IMR-90 (cell line): ENCODE measurements at regions not wholly inside any gene's neighbourhood (a gene's known extent, or its start where the extent isn't known, plus 50 kb on each side); places are given as distances from the start of the nearest gene placed in this dataset.

Experiments used
- ATAC-seq: fragments of 200-7000 bp; cut with Tn5 transposase; 2 replicates; pipeline ENCODE4 v1.9.1; 2020; ENCODE audit warnings: low read depth, mild to moderate bottlenecking, moderate library complexity
- BruUV-seq: library from RNA; stranded (reverse); fragments of 400-500 nt; replicated peaks from 2 replicates; lab custom pipeline; 2021; lab: Mats Ljungman, UMichigan
- CTCF ChIA-PET: fragments of 300-600 bp; formaldehyde crosslinking; extraction: SDS; loops from one replicate; lab custom pipeline; 2021; ENCODE audit warnings: antibody characterized with exemption; lab: Yijun Ruan, JAX
- POLR2A ChIA-PET: fragments of 300-600 bp; sonication (Branson Sonifier 250); formaldehyde crosslinking; loops from one replicate; lab custom pipeline; 2022; ENCODE audit warnings: antibody characterized with exemption; ENCODE audit not compliant: unreplicated experiment; lab: Charles Lee
- DNase-seq: peaks from one replicate; pipeline ENCODE4 v3.0.0; 2013
- H2AFZ ChIP-seq: replicated peaks from 2 replicates; pipeline ENCODE3; 2013; ENCODE audit warnings: low read length, mild to moderate bottlenecking; ENCODE audit not compliant: poor library complexity
- H2AK5ac ChIP-seq: 2 replicates; pipeline ENCODE4 v1.6.1; 2013; ENCODE audit warnings: low read depth, low read length, inconsistent platforms
- H2AK9ac ChIP-seq: replicated peaks from 2 replicates; pipeline ENCODE3; 2013; ENCODE audit warnings: mild to moderate bottlenecking, low read depth, low read length, moderate library complexity; ENCODE audit not compliant: poor library complexity
- H2BK120ac ChIP-seq: 2 replicates; pipeline ENCODE4 v1.6.1; 2013; ENCODE audit warnings: low read depth, low read length, inconsistent platforms
- H2BK15ac ChIP-seq: 3 replicates; pipeline ENCODE4 v1.6.1; 2013; ENCODE audit warnings: low read depth, low read length, inconsistent platforms
- H2BK20ac ChIP-seq: 2 replicates; pipeline ENCODE4 v1.6.1; 2013; ENCODE audit warnings: low read depth, mild to moderate bottlenecking, inconsistent platforms, low read length, moderate library complexity
- H2BK5ac ChIP-seq: 2 replicates; pipeline ENCODE4 v1.6.1; 2013; ENCODE audit warnings: mild to moderate bottlenecking, low read depth, low read length, inconsistent platforms; ENCODE audit not compliant: poor library complexity, severe bottlenecking
- H3K14ac ChIP-seq: replicated peaks from 2 replicates; pipeline ENCODE4 v1.6.1; 2013; ENCODE audit warnings: low read depth, low read length, inconsistent platforms
- H3K18ac ChIP-seq: 2 replicates; pipeline ENCODE4 v1.6.1; 2013; ENCODE audit warnings: low read depth, low read length, control low read depth
- H3K23ac ChIP-seq: 2 replicates; pipeline ENCODE4 v1.6.1; 2013; ENCODE audit warnings: low read depth, low read length, inconsistent platforms
- H3K27ac ChIP-seq: 2 replicates; pipeline ENCODE4 v1.5.1; 2013; ENCODE audit warnings: mild to moderate bottlenecking, control low read depth, low read length; ENCODE audit not compliant: insufficient read depth
- H3K27me3 ChIP-seq: 2 replicates; pipeline ENCODE4 v1.6.1; 2013; ENCODE audit warnings: low read length; ENCODE audit not compliant: control insufficient read depth, insufficient read depth
- H3K36me3 ChIP-seq: 2 replicates; pipeline ENCODE4 v1.6.1; 2013; ENCODE audit warnings: low read length, mixed read lengths; ENCODE audit not compliant: control insufficient read depth, insufficient read depth
- H3K4ac ChIP-seq: 2 replicates; pipeline ENCODE4 v1.6.1; 2013; ENCODE audit warnings: low read depth, low read length, inconsistent platforms
- H3K4me1 ChIP-seq: 2 replicates; pipeline ENCODE4 v1.6.1; 2013; ENCODE audit warnings: low read length, mixed read lengths; ENCODE audit not compliant: control insufficient read depth, insufficient read depth
- H3K4me2 ChIP-seq: 2 replicates; pipeline ENCODE4 v1.6.1; 2013; ENCODE audit warnings: low read depth, mild to moderate bottlenecking, control low read depth, low read length, moderate library complexity
- H3K4me3 ChIP-seq: 2 replicates; pipeline ENCODE4 v1.5.1; 2013; ENCODE audit warnings: low read depth, mild to moderate bottlenecking, control low read depth, low read length, moderate library complexity; ENCODE audit not compliant: insufficient read depth
- H3K56ac ChIP-seq: 2 replicates; pipeline ENCODE4 v1.6.1; 2013; ENCODE audit warnings: low read length, inconsistent platforms; ENCODE audit not compliant: insufficient read depth; ENCODE audit errors: extremely low read depth
- H3K79me1 ChIP-seq, 2 experiments: 2 replicates each; pipeline ENCODE4 v1.6.1; 2013; ENCODE audit warnings: low read length in 2 of 2, inconsistent platforms in 1 of 2, low read depth in 1 of 2
- H3K9ac ChIP-seq: 2 replicates; pipeline ENCODE4 v1.6.1; 2013; ENCODE audit warnings: low read depth, low read length, control low read depth
- H3K9me1 ChIP-seq: 2 replicates; pipeline ENCODE4 v1.6.1; 2013; ENCODE audit warnings: low read length, inconsistent platforms; ENCODE audit not compliant: insufficient read depth
- H3K9me3 ChIP-seq: 2 replicates; pipeline ENCODE4 v1.6.1; 2013; ENCODE audit warnings: low read length; ENCODE audit not compliant: control insufficient read depth, insufficient read depth
- H4K20me1 ChIP-seq: 2 replicates; pipeline ENCODE4 v1.6.1; 2013; ENCODE audit warnings: low read length, inconsistent platforms; ENCODE audit not compliant: insufficient read depth
- H4K5ac ChIP-seq: 2 replicates; pipeline ENCODE4 v1.6.1; 2013; ENCODE audit warnings: mild to moderate bottlenecking, low read depth, low read length, control low read depth
- H4K8ac ChIP-seq, 2 experiments: 2 replicates each; pipeline ENCODE4 v1.6.1; 2013; ENCODE audit warnings: low read depth in 2 of 2, low read length in 2 of 2, control low read depth in 1 of 2, inconsistent platforms in 1 of 2
- H4K91ac ChIP-seq: 2 replicates; pipeline ENCODE4 v1.6.1; 2013; ENCODE audit warnings: low read depth, low read length, inconsistent platforms; ENCODE audit not compliant: insufficient read depth
- BHLHE40 ChIP-seq: fragments of 150-350 bp; IDR thresholded peaks from 2 replicates; pipeline ENCODE4 v1.6.1; 2016; ENCODE audit warnings: mild to moderate bottlenecking, low read depth, low read length
- CEBPB ChIP-seq: IDR thresholded peaks from 2 replicates; pipeline ENCODE4 v1.6.1; 2012; ENCODE audit warnings: low read depth, low read length, improper control_type of control experiment
- MAFK ChIP-seq: IDR thresholded peaks from 2 replicates; pipeline ENCODE4 v1.6.1; 2012; ENCODE audit warnings: low read depth, low read length, improper control_type of control experiment
- MAZ ChIP-seq: IDR thresholded peaks from 2 replicates; pipeline ENCODE4 v1.6.1; 2012; ENCODE audit warnings: low read depth, mild to moderate bottlenecking, low read length, improper control_type of control experiment, moderate library complexity, borderline replicate concordance
- NFE2L2 ChIP-seq: fragments of 150-350 bp; IDR thresholded peaks from 2 replicates; pipeline ENCODE4 v1.6.1; 2016; ENCODE audit warnings: low read depth, mild to moderate bottlenecking, low read length
- POLR2A ChIP-seq: IDR thresholded peaks from 2 replicates; pipeline ENCODE4 v1.6.1; 2012; ENCODE audit warnings: mild to moderate bottlenecking, low read depth, low read length
- RAD21 ChIP-seq: IDR thresholded peaks from 2 replicates; pipeline ENCODE4 v1.6.1; 2012; ENCODE audit warnings: low read length, improper control_type of control experiment
- RCOR1 ChIP-seq: IDR thresholded peaks from 2 replicates; pipeline ENCODE4 v1.6.1; 2012; ENCODE audit warnings: mild to moderate bottlenecking, low read length, improper control_type of control experiment; ENCODE audit not compliant: insufficient replicate concordance
- SMC3 ChIP-seq: fragments of 150-350 bp; IDR thresholded peaks from 2 replicates; pipeline ENCODE4 v1.6.1; 2016; ENCODE audit warnings: low read depth, mild to moderate bottlenecking, antibody characterized with exemption, low read length, moderate library complexity
- WGBS, 2 experiments: methylation state at CpG; one replicate each; pipeline versions ENCODE4 v1.1.5 to v1.1.7; 2013; ENCODE audit warnings: missing lambda C conversion rate in 2 of 2; ENCODE audit not compliant: insufficient read length in 1 of 2; ENCODE audit errors: extremely low coverage in 2 of 2; 5-methylcytosine and 5-hydroxymethylcytosine counted together
- dilution Hi-C: fragments of 300-500 bp; cut with HindIII; formaldehyde crosslinking; loops from one replicate; pipeline ENCODE4 v1.14.3; 2018; ENCODE audit warnings: low sequenced_read_pairs; ENCODE audit not compliant: unreplicated experiment
- in situ Hi-C: fragments of 300-500 bp; cut with MboI; formaldehyde crosslinking; loops from 3 replicates; pipeline ENCODE4 v1.14.3; 2019; ENCODE audit warnings: low sequenced_read_pairs, inconsistent platforms, mixed read lengths
- intact Hi-C: fragments of 100-400 bp; cut with micrococcal nuclease; formaldehyde crosslinking; loops from 2 replicates; pipeline ENCODE4 v1.10.0; 2022
- TF ChIP-seq, protein P1 (sequence below): fragments of 150-350 bp; IDR thresholded peaks from 2 replicates; pipeline ENCODE4 v1.6.1; 2017; ENCODE audit warnings: mild to moderate bottlenecking, antibody characterized with exemption, low read length, low read depth

DNA sequence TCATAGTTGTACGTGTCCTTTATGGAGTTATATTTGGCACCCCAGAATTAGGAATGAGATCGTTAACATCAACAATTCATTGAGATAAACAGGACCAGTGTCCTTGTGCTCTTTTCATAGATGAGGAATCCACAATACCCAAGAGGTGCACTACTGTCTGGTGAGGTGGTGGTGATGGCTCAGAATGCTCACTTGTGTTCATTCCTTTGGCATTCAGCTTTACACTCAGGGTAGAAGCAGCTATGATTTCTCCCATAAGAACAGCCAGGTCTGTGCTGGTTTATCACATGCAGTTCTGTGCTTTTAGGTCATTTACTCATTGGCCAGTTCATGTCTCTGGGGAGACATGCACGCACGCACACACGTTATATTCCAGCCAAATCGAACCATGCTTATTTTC is 167.2 kb downstream of the FAT3 start:
- no peak overlapping the region for H3K27ac ChIP-seq
- intact Hi-C loops: no loop called here
- no peaks in the 10 kb centered on the region for H3K79me1 ChIP-seq
- H3K56ac ChIP-seq: no peak overlapping the region
- no peak overlapping the region for H4K5ac ChIP-seq
- no peak overlapping the region for H3K23ac ChIP-seq
- H3K18ac ChIP-seq: no peak overlapping the region
- dilution Hi-C loops: no loop called here
- no peak overlapping the region for H3K4me2 ChIP-seq
- no peak overlapping the region for H2BK20ac ChIP-seq
- no peaks in the 10 kb centered on the region for H4K20me1 ChIP-seq
- H2AK9ac ChIP-seq: no peak overlapping the region
- no peak for ATAC-seq
- H4K91ac ChIP-seq: no peak overlapping the region
- no peak overlapping the region for H2BK120ac ChIP-seq
- in situ Hi-C loops: no loop called here
- H3K4ac ChIP-seq: no peak overlapping the region
- no peaks in the 10 kb centered on the region for H3K4me1 ChIP-seq
- no TSS peak for BruUV-seq
- H3K14ac ChIP-seq: no peak overlapping the region
- H3K9me1 ChIP-seq: no peaks in the 10 kb centered on the region
- no peak for DNase-seq
- POLR2A ChIA-PET: no interaction called here
- no peak overlapping the region for H2BK5ac ChIP-seq
- no peak overlapping the region for H2AK5ac ChIP-seq
- H2BK15ac ChIP-seq: no peak overlapping the region
- WGBS, 2 experiments: no CpG with 5 or more reads among the region's 6 CpGs
- no peaks in the 10 kb centered on the region; the same call in 1 of the 2 replicates for H3K27me3 ChIP-seq
- CTCF ChIA-PET: no interaction called here
- TF ChIP-seq, protein P1, sequence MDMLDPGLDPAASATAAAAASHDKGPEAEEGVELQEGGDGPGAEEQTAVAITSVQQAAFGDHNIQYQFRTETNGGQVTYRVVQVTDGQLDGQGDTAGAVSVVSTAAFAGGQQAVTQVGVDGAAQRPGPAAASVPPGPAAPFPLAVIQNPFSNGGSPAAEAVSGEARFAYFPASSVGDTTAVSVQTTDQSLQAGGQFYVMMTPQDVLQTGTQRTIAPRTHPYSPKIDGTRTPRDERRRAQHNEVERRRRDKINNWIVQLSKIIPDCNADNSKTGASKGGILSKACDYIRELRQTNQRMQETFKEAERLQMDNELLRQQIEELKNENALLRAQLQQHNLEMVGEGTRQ: no peak
- no peak for TF ChIP-seq RCOR1
- no peak for TF ChIP-seq CEBPB
- TF ChIP-seq MAZ: no peak
- no peak for TF ChIP-seq RAD21
- no peak for TF ChIP-seq MAFK
- TF ChIP-seq NFE2L2: no peak
- no peak for TF ChIP-seq BHLHE40
- no peak for TF ChIP-seq SMC3
- TF ChIP-seq POLR2A: no peak
- H4K8ac ChIP-seq: no peak overlapping the region
- no peak overlapping the region for H3K4me3 ChIP-seq
- H3K9me3 ChIP-seq: no peaks in the 10 kb centered on the region
- H3K36me3 ChIP-seq: no peaks in the 10 kb centered on the region
- H3K9ac ChIP-seq: no peak overlapping the region
- H2AFZ ChIP-seq: no peak overlapping the region
